Lower leg skin (tissue), 4 donors: ENCODE measurements at regions not wholly inside any gene's neighbourhood (a gene's known extent, or its start where the extent isn't known, plus 50 kb on each side); places are given as distances from the start of the nearest gene placed in this dataset.

Source experiments
- DNase-seq, 2 donors: peaks; one replicate each; pipeline ENCODE4 v3.0.0-alpha.2; 2019; ENCODE audit warnings: low spot score in 2 of 2
- H3K4me3 ChIP-seq: fragments of 200-600 bp; sonication (generic); 2 replicates; pipeline ENCODE4 v1.5.1; 2017; ENCODE audit warnings: mild to moderate bottlenecking, low read depth; ENCODE audit not compliant: poor library complexity, severe bottlenecking
- CTCF ChIP-seq, 3 donors: fragments of 450-650 bp; IDR thresholded peaks; one replicate each; pipeline ENCODE4 v1.5.1; 2016; ENCODE audit warnings: antibody characterized with exemption in 3 of 3, mild to moderate bottlenecking in 3 of 3, moderate library complexity in 2 of 3
- POLR2A ChIP-seq, 2 donors: fragments of 450-650 bp; IDR thresholded peaks; one replicate each; pipeline ENCODE4 v1.6.1; 2016 to 2017; ENCODE audit warnings: antibody characterized with exemption in 2 of 2, mild to moderate bottlenecking in 1 of 2, moderate library complexity in 1 of 2
- WGBS, 2 donors: methylation state at CpG; one replicate each; pipeline ENCODE4 v1.1.5; 2018; 5-methylcytosine and 5-hydroxymethylcytosine counted together
- intact Hi-C: fragments of 100-400 bp; cut with DNase I; formaldehyde crosslinking; loops from one replicate; pipeline ENCODE4 v1.15.0; 2023; ENCODE audit warnings: low total_unique reads

GRCh38 chr18:41630232-41630886, 324.7 kb upstream of the PIK3C3 start:
- no peak for DNase-seq
- intact Hi-C loops: no loop called here
- no peak for TF ChIP-seq POLR2A (IDR thresholded peaks at IDR 0.05)
- no peak for TF ChIP-seq CTCF (IDR thresholded peaks at IDR 0.05)
- H3K4me3 ChIP-seq: no peak overlapping the region
- WGBS, 2 donors: 85 to 87% methylated on average over 8 of the region's 8 CpGs

GRCh38 chr18:41624460-41624859, 330.6 kb upstream of the PIK3C3 start:
- no peak for DNase-seq
- no peak overlapping the region for H3K4me3 ChIP-seq
- WGBS, 2 donors: 88 to 95% methylated on average over 3 of the region's 3 CpGs
- intact Hi-C loops: no loop called here
- TF ChIP-seq POLR2A (IDR thresholded peaks at IDR 0.05) (no peak), CTCF (IDR thresholded peaks at IDR 0.05) (no peak)

GRCh38 chr18:41621177-41621576, 333.9 kb upstream of the PIK3C3 start:
- intact Hi-C loops: no loop called here
- TF ChIP-seq POLR2A (IDR thresholded peaks at IDR 0.05): no peak
- TF ChIP-seq CTCF (IDR thresholded peaks at IDR 0.05): no peak
- H3K4me3 ChIP-seq: no peak overlapping the region
- WGBS, 2 donors: 50 to 52% methylated on average over 1 of the region's 1 CpG
- DNase-seq: no peak

- H3K4me3 ChIP-seq: no peak overlapping the region
- DNase-seq: no peak
- TF ChIP-seq POLR2A (IDR thresholded peaks at IDR 0.05): no peak
- TF ChIP-seq CTCF (IDR thresholded peaks at IDR 0.05): no peak
- intact Hi-C loops: no loop called here
- 54 to 59% methylated on average over 1 of the region's 1 CpG for WGBS, 2 donors
Measured at GRCh38 chr18:41618147-41618546, 336.9 kb upstream of the PIK3C3 start.

- no peak for DNase-seq
- H3K4me3 ChIP-seq: no peak overlapping the region
- 53 to 63% methylated on average over 2 of the region's 2 CpGs for WGBS, 2 donors
- TF ChIP-seq POLR2A (IDR thresholded peaks at IDR 0.05) (no peak), CTCF (IDR thresholded peaks at IDR 0.05) (no peak)
- intact Hi-C loops: no loop called here
Measured at GRCh38 chr18:41617647-41618046, 337.4 kb upstream of the PIK3C3 start.

- WGBS, 2 donors: 66 to 78% methylated on average over 6 of the region's 6 CpGs
- no peak for DNase-seq
- TF ChIP-seq POLR2A (IDR thresholded peaks at IDR 0.05) (no peak), CTCF (IDR thresholded peaks at IDR 0.05) (no peak)
- intact Hi-C loops: no loop called here
- no peak overlapping the region for H3K4me3 ChIP-seq
Measured at GRCh38 chr18:41613003-41613609, 341.9 kb upstream of the PIK3C3 start.
